Osteocyte (in vitro differentiated cells): ENCODE measurements at regions not wholly inside any gene's neighbourhood (a gene's known extent, or its start where the extent isn't known, plus 50 kb on each side); places are given as distances from the start of the nearest gene placed in this dataset.
"Not testable (repeated sequence)": the region's sequence is repeated elsewhere in the genome, so short reads cannot be mapped to it uniquely, and the experiment has no call there.

Source experiments
- DNase-seq: peaks from one replicate; pipeline ENCODE4 v3.0.0; 2021; ENCODE audit warnings: mixed read lengths; ENCODE audit not compliant: unreplicated experiment; ENCODE audit errors: extremely low spot score
- H3K27ac Mint-ChIP-seq: one replicate; pipeline ENCODE4 v1.8.0; 2021; ENCODE audit warnings: mild to moderate bottlenecking, mixed read lengths; ENCODE audit not compliant: unreplicated experiment
- H3K27me3 Mint-ChIP-seq: one replicate; pipeline ENCODE4 v1.8.0; 2021; ENCODE audit warnings: mixed read lengths; ENCODE audit not compliant: unreplicated experiment
- H3K36me3 Mint-ChIP-seq: one replicate; pipeline ENCODE4 v1.8.0; 2021; ENCODE audit warnings: mixed read lengths; ENCODE audit not compliant: unreplicated experiment
- H3K4me1 Mint-ChIP-seq: one replicate; pipeline ENCODE4 v1.8.0; 2021; ENCODE audit warnings: mixed read lengths; ENCODE audit not compliant: unreplicated experiment
- H3K4me3 Mint-ChIP-seq: one replicate; pipeline ENCODE4 v1.8.0; 2021; ENCODE audit warnings: mild to moderate bottlenecking, moderate library complexity, mixed read lengths; ENCODE audit not compliant: unreplicated experiment
- H3K9me3 Mint-ChIP-seq: one replicate; pipeline ENCODE4 v1.8.0; 2021; ENCODE audit warnings: mixed read lengths; ENCODE audit not compliant: unreplicated experiment
- TF ChIP-seq, protein P1 (sequence below): fragments of 200-600 bp; sonication (generic); IDR thresholded peaks from 2 replicates; pipeline ENCODE4 v1.5.0; 2021; ENCODE audit warnings: antibody characterized with exemption, mild to moderate bottlenecking, moderate library complexity

DNA sequence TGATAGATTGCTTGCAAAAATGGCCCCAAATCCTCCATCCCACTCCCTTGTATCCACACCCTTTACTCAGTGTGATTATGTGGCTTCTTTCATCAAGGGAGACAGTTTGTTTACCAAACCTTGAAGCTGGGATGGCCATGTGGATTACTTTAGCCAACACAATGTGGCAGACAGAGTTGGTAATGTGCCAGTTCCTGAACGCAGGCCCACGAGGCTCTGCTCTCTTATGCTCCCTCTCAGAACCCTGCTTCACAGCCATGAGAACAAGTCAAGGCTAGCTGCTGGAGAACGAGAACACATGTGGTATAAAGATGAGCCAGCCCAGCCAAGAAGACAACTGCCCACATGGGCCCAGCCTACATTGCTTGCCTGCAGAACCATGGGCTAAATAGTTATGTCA is 162.3 kb downstream of the NDUFA12 start:
- H3K27me3 Mint-ChIP-seq, result peaks cover 46% of the 10 kb centered on the region
- no peak for DNase-seq
- TF ChIP-seq, protein P1, sequence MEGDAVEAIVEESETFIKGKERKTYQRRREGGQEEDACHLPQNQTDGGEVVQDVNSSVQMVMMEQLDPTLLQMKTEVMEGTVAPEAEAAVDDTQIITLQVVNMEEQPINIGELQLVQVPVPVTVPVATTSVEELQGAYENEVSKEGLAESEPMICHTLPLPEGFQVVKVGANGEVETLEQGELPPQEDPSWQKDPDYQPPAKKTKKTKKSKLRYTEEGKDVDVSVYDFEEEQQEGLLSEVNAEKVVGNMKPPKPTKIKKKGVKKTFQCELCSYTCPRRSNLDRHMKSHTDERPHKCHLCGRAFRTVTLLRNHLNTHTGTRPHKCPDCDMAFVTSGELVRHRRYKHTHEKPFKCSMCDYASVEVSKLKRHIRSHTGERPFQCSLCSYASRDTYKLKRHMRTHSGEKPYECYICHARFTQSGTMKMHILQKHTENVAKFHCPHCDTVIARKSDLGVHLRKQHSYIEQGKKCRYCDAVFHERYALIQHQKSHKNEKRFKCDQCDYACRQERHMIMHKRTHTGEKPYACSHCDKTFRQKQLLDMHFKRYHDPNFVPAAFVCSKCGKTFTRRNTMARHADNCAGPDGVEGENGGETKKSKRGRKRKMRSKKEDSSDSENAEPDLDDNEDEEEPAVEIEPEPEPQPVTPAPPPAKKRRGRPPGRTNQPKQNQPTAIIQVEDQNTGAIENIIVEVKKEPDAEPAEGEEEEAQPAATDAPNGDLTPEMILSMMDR, result no peak
- H3K4me1 Mint-ChIP-seq, result peaks cover 4% of the 10 kb centered on the region
- H3K9me3 Mint-ChIP-seq, result peaks cover 7% of the 10 kb centered on the region
- no peak overlapping the region for H3K27ac Mint-ChIP-seq
- H3K36me3 Mint-ChIP-seq, result no peaks in the 10 kb centered on the region
- H3K4me3 Mint-ChIP-seq, result no peak overlapping the region

GRCh38 chr12:94839347-94839746 is 164.2 kb downstream of the NDUFA12 start:
- peaks cover 4% of the 10 kb centered on the region for H3K4me1 Mint-ChIP-seq
- H3K27ac Mint-ChIP-seq, result no peak overlapping the region
- no peak overlapping the region for H3K4me3 Mint-ChIP-seq
- H3K27me3 Mint-ChIP-seq, result peaks cover 35% of the 10 kb centered on the region
- no peak for DNase-seq
- TF ChIP-seq, protein P1, result no peak
- peaks cover 7% of the 10 kb centered on the region for H3K9me3 Mint-ChIP-seq
- no peaks in the 10 kb centered on the region for H3K36me3 Mint-ChIP-seq

DNA sequence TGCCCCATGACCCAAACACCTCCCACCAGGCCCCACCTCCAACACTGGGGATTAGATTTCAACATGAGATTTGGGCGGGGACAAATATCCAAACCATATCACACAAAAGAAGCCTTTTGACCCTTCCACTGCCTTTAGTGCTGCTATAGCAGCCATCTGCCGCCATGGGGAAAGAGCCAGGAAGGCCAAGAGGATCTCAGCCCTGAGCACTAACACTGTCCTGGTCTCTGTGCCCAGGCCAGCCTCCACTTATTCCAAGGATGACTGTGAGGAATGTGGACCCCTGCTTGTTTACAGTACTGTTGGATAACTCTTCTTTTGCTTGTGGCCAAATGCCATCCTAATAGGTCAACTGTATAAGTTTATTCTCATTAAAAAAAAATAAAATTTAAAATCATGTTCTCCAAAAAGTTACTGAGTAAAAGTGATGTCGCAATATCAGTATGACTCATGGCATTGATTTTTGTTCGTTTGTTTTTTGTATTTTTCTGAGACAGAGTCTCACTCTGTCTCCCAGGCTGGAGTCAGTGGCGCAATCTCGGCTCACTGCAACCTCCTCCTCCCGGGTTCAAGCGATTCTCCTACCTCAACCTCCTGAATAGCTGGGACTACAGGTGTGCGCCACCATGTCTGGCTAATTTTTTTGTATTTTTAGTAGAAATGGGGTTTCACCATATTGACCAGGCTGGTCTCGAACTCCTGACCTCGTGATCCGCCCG is 166.4 kb downstream of the NDUFA12 start:
- Mint-ChIP-seq H3K27me3 (peaks cover 19% of the 10 kb centered on the region), H3K4me1 (peaks cover 22% of the 10 kb centered on the region)
- H3K4me3 Mint-ChIP-seq, H3K9me3 Mint-ChIP-seq, H3K27ac Mint-ChIP-seq, H3K36me3 Mint-ChIP-seq, DNase-seq: not testable (repeated sequence)

DNA sequence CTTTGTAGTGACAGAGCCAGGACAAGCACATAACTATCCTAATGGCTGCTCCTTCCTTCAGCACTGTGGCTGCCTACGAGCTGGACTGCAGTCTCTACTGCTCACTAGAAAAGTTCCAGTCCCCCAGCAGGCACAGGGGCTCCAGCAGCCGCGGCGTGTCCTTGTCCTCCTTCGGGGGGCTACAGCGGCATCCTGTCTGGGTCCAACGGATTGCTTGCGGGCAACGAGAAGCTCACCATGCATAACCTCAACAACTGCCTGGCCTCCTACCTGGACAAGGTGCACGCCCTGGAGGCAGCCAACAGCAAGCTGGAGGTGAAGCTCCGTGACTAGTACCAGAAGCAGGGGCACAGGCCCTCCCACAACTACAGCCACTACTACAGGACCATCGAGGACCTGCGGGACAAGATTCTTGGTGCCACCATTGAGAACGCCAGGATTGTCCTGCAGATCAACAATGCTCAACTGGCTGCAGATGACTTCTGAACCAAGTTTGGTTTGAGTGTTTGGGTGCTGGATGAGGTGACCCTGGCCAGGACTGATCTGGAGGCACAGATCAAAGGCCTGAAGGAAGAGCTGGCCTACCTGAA is 169.4 kb downstream of the NDUFA12 start:
- DNase-seq, result peak; percentile 72
- Mint-ChIP-seq H3K4me1 (peaks cover 29% of the 10 kb centered on the region), H3K4me3 (no peak overlapping the region), H3K27ac (no peak overlapping the region), H3K9me3 (peaks cover 7% of the 10 kb centered on the region), H3K36me3 (peaks cover 2% of the 10 kb centered on the region), H3K27me3 (peaks cover 12% of the 10 kb centered on the region)
- TF ChIP-seq, protein P1, result no peak

- DNase-seq, result no peak
- H3K27me3 Mint-ChIP-seq, result peaks cover 8% of the 10 kb centered on the region
- peaks cover 3% of the 10 kb centered on the region for H3K9me3 Mint-ChIP-seq
- no peak overlapping the region for H3K4me3 Mint-ChIP-seq
- peaks cover 2% of the 10 kb centered on the region for H3K36me3 Mint-ChIP-seq
- peak overlapping the region; percentile 77 for H3K27ac Mint-ChIP-seq
- TF ChIP-seq, protein P1, result no peak
- H3K4me1 Mint-ChIP-seq, result peaks cover 29% of the 10 kb centered on the region
Measured at GRCh38 chr12:94832780-94833681, 170.5 kb downstream of the NDUFA12 start.
